GM23338 (cell line): ENCODE measurements at regions not wholly inside any gene's neighbourhood (a gene's known extent, or its start where the extent isn't known, plus 50 kb on each side); places are given as distances from the start of the nearest gene placed in this dataset.

ENCODE experiments used
- ATAC-seq: fragments of 200-7000 bp; cut with Tn5 transposase; 3 replicates; pipeline ENCODE4 v1.9.1; 2020
- DNase-seq: peaks from one replicate; pipeline ENCODE4 v3.0.0-alpha.2; 2015; ENCODE audit warnings: low spot score
- H2AFZ ChIP-seq: fragments of 200-600 bp; sonication (generic); 2 replicates; pipeline ENCODE4 v1.8.0; 2016; ENCODE audit warnings: antibody characterized with exemption, mild to moderate bottlenecking, moderate library complexity
- H3F3A ChIP-seq: fragments of 200-600 bp; sonication (generic); replicated peaks from 2 replicates; pipeline ENCODE4 v1.8.0; 2017; ENCODE audit warnings: antibody characterized with exemption, mixed run types, low read depth
- H3K27ac ChIP-seq: fragments of 200-600 bp; sonication (generic); 2 replicates; pipeline ENCODE4 v1.6.1; 2016; ENCODE audit warnings: low read depth
- H3K27me3 ChIP-seq: fragments of 200-600 bp; sonication (generic); 2 replicates; pipeline ENCODE4 v1.8.0; 2016; ENCODE audit warnings: mild to moderate bottlenecking, mixed run types, moderate library complexity; ENCODE audit not compliant: insufficient read depth
- H3K36me3 ChIP-seq: fragments of 200-600 bp; sonication (generic); 2 replicates; pipeline ENCODE4 v1.8.0; 2016; ENCODE audit warnings: mild to moderate bottlenecking; ENCODE audit not compliant: insufficient read depth
- H3K4me1 ChIP-seq: fragments of 200-600 bp; sonication (generic); 2 replicates; pipeline ENCODE4 v1.8.0; 2016; ENCODE audit warnings: mild to moderate bottlenecking, moderate library complexity; ENCODE audit not compliant: insufficient read depth
- H3K4me2 ChIP-seq: fragments of 200-600 bp; sonication (generic); 2 replicates; pipeline ENCODE4 v1.7.1; 2017; ENCODE audit warnings: mixed run types
- H3K4me3 ChIP-seq: fragments of 200-600 bp; sonication (generic); 2 replicates; pipeline ENCODE4 v1.6.1; 2016; ENCODE audit warnings: mixed run types
- H3K79me2 ChIP-seq: fragments of 200-600 bp; sonication (generic); replicated peaks from 2 replicates; pipeline ENCODE4 v1.8.0; 2017; ENCODE audit warnings: mild to moderate bottlenecking; ENCODE audit not compliant: insufficient read depth
- H3K9me2 ChIP-seq: fragments of 200-600 bp; sonication (generic); 2 replicates; pipeline ENCODE4 v1.8.0; 2017; ENCODE audit not compliant: insufficient read depth
- H4K20me1 ChIP-seq: fragments of 200-600 bp; sonication (generic); replicated peaks from 2 replicates; pipeline ENCODE4 v1.8.0; 2017; ENCODE audit warnings: mild to moderate bottlenecking; ENCODE audit not compliant: insufficient read depth
- H3K27ac Mint-ChIP-seq: 2 replicates; pipeline ENCODE4 v1.8.0; 2020; ENCODE audit warnings: inconsistent platforms, mild to moderate bottlenecking, moderate library complexity, mixed read lengths
- H3K27me3 Mint-ChIP-seq: 3 replicates; pipeline ENCODE4 v1.8.0; 2022; ENCODE audit warnings: low read depth, mild to moderate bottlenecking, moderate library complexity, mixed read lengths, inconsistent platforms; ENCODE audit not compliant: insufficient read depth, poor library complexity
- H3K36me3 Mint-ChIP-seq: 3 replicates; pipeline ENCODE4 v1.8.0; 2021; ENCODE audit warnings: low read depth, mild to moderate bottlenecking, inconsistent platforms, moderate library complexity, mixed read lengths
- H3K4me1 Mint-ChIP-seq: 3 replicates; pipeline ENCODE4 v1.8.0; 2020; ENCODE audit warnings: mild to moderate bottlenecking, inconsistent platforms, mixed read lengths
- H3K4me3 Mint-ChIP-seq: 3 replicates; pipeline ENCODE4 v1.8.0; 2021; ENCODE audit warnings: moderate library complexity, mild to moderate bottlenecking, inconsistent platforms, mixed read lengths
- H3K9me3 Mint-ChIP-seq: 3 replicates; pipeline ENCODE4 v1.8.0; 2020; ENCODE audit warnings: moderate library complexity, mild to moderate bottlenecking, inconsistent platforms, mixed read lengths
- CREB1 ChIP-seq: fragments of 250-450 bp; sonication (Bioruptor Pico); IDR thresholded peaks from 2 replicates; pipeline ENCODE4 v1.5.0; 2020; ENCODE audit warnings: low read depth, mild to moderate bottlenecking, moderate library complexity
- EZH2 ChIP-seq: fragments of 200-600 bp; sonication (generic); IDR thresholded peaks from one replicate; pipeline ENCODE4 v1.8.0; 2017; ENCODE audit warnings: antibody characterized with exemption, mild to moderate bottlenecking, low read depth; ENCODE audit not compliant: unreplicated experiment
- EZH2phosphoT487 ChIP-seq: fragments of 200-600 bp; sonication (generic); IDR thresholded peaks from one replicate; pipeline ENCODE4 v1.8.1; 2018; ENCODE audit warnings: antibody characterized with exemption; ENCODE audit not compliant: unreplicated experiment
- JUNB ChIP-seq: IDR thresholded peaks from one replicate; pipeline ENCODE4 v1.6.1; 2016; ENCODE audit warnings: antibody characterized with exemption; ENCODE audit not compliant: unreplicated experiment
- NANOG ChIP-seq: IDR thresholded peaks from 2 replicates; pipeline ENCODE4 v1.6.1; 2016; ENCODE audit warnings: antibody characterized with exemption, borderline replicate concordance
- STAT1 ChIP-seq: IDR thresholded peaks from one replicate; pipeline ENCODE4 v1.6.1; 2016; ENCODE audit warnings: antibody characterized with exemption; ENCODE audit not compliant: unreplicated experiment
- ZNF114 ChIP-seq: fragments of 250-450 bp; sonication (Bioruptor Pico); IDR thresholded peaks from 2 replicates; pipeline ENCODE4 v1.5.0; 2020; ENCODE audit warnings: mild to moderate bottlenecking, moderate library complexity
- ZNF331 ChIP-seq: fragments of 250-450 bp; sonication (Bioruptor Pico); IDR thresholded peaks from 2 replicates; pipeline ENCODE4 v1.5.0; 2020; ENCODE audit warnings: low read depth, mild to moderate bottlenecking, moderate library complexity
- TF ChIP-seq, protein P1 (sequence below): IDR thresholded peaks from one replicate; pipeline ENCODE4 v1.6.1; 2018; ENCODE audit warnings: antibody characterized with exemption; ENCODE audit not compliant: unreplicated experiment

DNA sequence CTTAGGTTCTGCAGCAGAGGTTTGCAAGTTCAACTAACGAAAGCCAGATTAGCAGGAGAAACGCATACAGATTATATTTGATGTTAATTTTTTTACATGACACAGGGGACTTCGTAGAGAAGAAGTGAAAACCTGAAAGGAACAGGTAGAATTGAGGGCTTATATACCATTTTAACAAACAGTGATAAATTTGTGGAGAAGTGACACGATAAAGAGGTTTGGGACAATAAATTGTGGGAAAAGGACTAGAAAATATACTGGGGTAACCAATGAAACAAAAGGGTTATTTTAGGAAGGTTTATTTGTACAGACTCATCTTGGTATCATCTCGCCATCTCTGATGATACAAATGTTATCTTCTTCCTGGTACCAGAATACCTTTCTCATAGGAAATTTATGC, 452.9 kb downstream of the SETD4 start:
- no peaks in the 10 kb centered on the region for H3K27me3 ChIP-seq
- H3K27ac ChIP-seq: no peak overlapping the region
- H2AFZ ChIP-seq: no peak overlapping the region
- DNase-seq (no peak), ATAC-seq (no peak)
- H3K4me3 ChIP-seq: no peak overlapping the region
- no peaks in the 10 kb centered on the region for H3F3A ChIP-seq
- Mint-ChIP-seq H3K27ac (no peak overlapping the region), H3K9me3 (peaks cover 4% of the 10 kb centered on the region; the same call in 2 of the 3 replicates), H3K36me3 (no peaks in the 10 kb centered on the region; the same call in 2 of the 3 replicates), H3K4me1 (peaks cover 16% of the 10 kb centered on the region), H3K4me3 (no peak overlapping the region), H3K27me3 (peaks cover 2% of the 10 kb centered on the region)
- no peaks in the 10 kb centered on the region for H3K36me3 ChIP-seq
- H3K9me2 ChIP-seq: no peaks in the 10 kb centered on the region
- H3K79me2 ChIP-seq: no peaks in the 10 kb centered on the region
- H3K4me1 ChIP-seq: peaks cover 9% of the 10 kb centered on the region
- TF ChIP-seq JUNB: no peak
- no peak for TF ChIP-seq NANOG
- TF ChIP-seq CREB1 (CRISPR knock-in tag): no peak
- TF ChIP-seq, protein P1, sequence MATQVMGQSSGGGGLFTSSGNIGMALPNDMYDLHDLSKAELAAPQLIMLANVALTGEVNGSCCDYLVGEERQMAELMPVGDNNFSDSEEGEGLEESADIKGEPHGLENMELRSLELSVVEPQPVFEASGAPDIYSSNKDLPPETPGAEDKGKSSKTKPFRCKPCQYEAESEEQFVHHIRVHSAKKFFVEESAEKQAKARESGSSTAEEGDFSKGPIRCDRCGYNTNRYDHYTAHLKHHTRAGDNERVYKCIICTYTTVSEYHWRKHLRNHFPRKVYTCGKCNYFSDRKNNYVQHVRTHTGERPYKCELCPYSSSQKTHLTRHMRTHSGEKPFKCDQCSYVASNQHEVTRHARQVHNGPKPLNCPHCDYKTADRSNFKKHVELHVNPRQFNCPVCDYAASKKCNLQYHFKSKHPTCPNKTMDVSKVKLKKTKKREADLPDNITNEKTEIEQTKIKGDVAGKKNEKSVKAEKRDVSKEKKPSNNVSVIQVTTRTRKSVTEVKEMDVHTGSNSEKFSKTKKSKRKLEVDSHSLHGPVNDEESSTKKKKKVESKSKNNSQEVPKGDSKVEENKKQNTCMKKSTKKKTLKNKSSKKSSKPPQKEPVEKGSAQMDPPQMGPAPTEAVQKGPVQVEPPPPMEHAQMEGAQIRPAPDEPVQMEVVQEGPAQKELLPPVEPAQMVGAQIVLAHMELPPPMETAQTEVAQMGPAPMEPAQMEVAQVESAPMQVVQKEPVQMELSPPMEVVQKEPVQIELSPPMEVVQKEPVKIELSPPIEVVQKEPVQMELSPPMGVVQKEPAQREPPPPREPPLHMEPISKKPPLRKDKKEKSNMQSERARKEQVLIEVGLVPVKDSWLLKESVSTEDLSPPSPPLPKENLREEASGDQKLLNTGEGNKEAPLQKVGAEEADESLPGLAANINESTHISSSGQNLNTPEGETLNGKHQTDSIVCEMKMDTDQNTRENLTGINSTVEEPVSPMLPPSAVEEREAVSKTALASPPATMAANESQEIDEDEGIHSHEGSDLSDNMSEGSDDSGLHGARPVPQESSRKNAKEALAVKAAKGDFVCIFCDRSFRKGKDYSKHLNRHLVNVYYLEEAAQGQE: no peak
- H4K20me1 ChIP-seq: no peaks in the 10 kb centered on the region
- no peak overlapping the region for H3K4me2 ChIP-seq

DNA sequence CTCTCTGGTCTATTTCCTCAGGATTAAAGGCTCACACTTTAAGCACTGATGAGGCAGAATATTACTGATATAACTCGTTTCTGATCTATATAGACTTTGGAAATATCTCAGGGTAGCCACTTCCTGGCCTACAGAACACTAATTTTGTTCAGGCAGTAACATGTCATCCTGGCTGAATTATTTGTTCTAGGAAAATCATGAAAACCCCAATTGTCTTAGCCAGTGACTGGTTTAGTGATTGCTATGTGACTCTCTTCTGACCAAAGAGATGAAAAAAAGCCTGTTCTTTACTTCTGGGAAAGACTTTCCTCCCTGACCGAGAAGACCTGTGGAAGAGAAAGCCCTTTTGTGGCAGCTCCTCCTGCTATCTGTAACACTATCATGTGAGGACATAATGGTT, 453.7 kb downstream of the SETD4 start:
- peaks cover 9% of the 10 kb centered on the region for H3K4me1 ChIP-seq
- Mint-ChIP-seq H3K9me3 (peaks cover 4% of the 10 kb centered on the region; the same call in 2 of the 3 replicates), H3K4me3 (no peak overlapping the region), H3K36me3 (no peaks in the 10 kb centered on the region; the same call in 2 of the 3 replicates), H3K4me1 (peaks cover 16% of the 10 kb centered on the region), H3K27ac (no peak overlapping the region), H3K27me3 (peaks cover 2% of the 10 kb centered on the region)
- H3K27me3 ChIP-seq: no peaks in the 10 kb centered on the region
- H3K4me2 ChIP-seq: no peak overlapping the region
- ATAC-seq (no peak), DNase-seq (no peak)
- H3K9me2 ChIP-seq: no peaks in the 10 kb centered on the region
- no peaks in the 10 kb centered on the region for H3K79me2 ChIP-seq
- no peaks in the 10 kb centered on the region for H3K36me3 ChIP-seq
- no peak overlapping the region; the same call in 1 of the 2 replicates for H2AFZ ChIP-seq
- no peaks in the 10 kb centered on the region for H3F3A ChIP-seq
- H4K20me1 ChIP-seq: no peaks in the 10 kb centered on the region
- H3K4me3 ChIP-seq: no peak overlapping the region
- H3K27ac ChIP-seq: no peak overlapping the region
- TF ChIP-seq NANOG: no peak
- no peak for TF ChIP-seq CREB1 (CRISPR knock-in tag)
- no peak for TF ChIP-seq EZH2phosphoT487
- no peak for TF ChIP-seq ZNF331 (CRISPR knock-in tag)
- TF ChIP-seq EZH2: no peak
- TF ChIP-seq ZNF114 (CRISPR knock-in tag): no peak
- TF ChIP-seq JUNB: no peak
- TF ChIP-seq, protein P1: no peak
- TF ChIP-seq STAT1: no peak
